Uterus (tissue), 2 donors: ENCODE measurements at regions not wholly inside any gene's neighbourhood (a gene's known extent, or its start where the extent isn't known, plus 50 kb on each side); places are given as distances from the start of the nearest gene placed in this dataset.

Experiments
- POLR2A ChIP-seq, 2 donors: fragments of 450-650 bp; IDR thresholded peaks; one replicate each; pipeline ENCODE4 v1.6.1; 2016; ENCODE audit warnings: antibody characterized with exemption in 2 of 2, mild to moderate bottlenecking in 1 of 2, moderate library complexity in 1 of 2
- TF ChIP-seq, protein P1 (sequence below), 4 experiments: fragments of 200-600 bp in 2 of 4; fragments of 450-650 bp in 2 of 4; sonication (generic) in 2 of 4; IDR thresholded peaks; one replicate each; pipeline ENCODE4 v1.5.1; 2016 to 2019; ENCODE audit warnings: antibody characterized with exemption in 4 of 4, mild to moderate bottlenecking in 2 of 4, moderate library complexity in 1 of 4

DNA sequence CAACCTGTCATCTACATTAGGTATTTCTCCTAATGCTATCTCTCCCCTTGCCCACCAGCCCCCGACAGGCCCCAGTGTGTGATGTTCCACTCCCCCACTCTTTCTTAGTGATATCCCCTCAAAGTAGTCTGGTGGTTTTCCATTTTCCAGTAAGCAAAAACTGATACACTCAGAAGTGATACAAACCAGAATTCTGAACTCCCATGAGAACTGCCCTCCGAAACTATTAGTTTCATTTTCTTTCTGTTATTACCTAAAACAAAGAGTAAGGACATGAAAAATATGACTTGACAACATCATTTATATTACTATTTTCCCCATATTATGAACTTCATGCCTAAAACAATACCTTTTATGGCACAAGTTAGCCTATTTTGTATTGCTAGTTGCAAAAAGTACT lies 175.0 kb downstream of the OTUD1 start:
- TF ChIP-seq, protein P1, sequence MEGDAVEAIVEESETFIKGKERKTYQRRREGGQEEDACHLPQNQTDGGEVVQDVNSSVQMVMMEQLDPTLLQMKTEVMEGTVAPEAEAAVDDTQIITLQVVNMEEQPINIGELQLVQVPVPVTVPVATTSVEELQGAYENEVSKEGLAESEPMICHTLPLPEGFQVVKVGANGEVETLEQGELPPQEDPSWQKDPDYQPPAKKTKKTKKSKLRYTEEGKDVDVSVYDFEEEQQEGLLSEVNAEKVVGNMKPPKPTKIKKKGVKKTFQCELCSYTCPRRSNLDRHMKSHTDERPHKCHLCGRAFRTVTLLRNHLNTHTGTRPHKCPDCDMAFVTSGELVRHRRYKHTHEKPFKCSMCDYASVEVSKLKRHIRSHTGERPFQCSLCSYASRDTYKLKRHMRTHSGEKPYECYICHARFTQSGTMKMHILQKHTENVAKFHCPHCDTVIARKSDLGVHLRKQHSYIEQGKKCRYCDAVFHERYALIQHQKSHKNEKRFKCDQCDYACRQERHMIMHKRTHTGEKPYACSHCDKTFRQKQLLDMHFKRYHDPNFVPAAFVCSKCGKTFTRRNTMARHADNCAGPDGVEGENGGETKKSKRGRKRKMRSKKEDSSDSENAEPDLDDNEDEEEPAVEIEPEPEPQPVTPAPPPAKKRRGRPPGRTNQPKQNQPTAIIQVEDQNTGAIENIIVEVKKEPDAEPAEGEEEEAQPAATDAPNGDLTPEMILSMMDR (IDR thresholded peaks at IDR 0.05) = no peak
- no peak for TF ChIP-seq POLR2A (IDR thresholded peaks at IDR 0.05)
